T-cell (primary cell): ENCODE measurements at regions not wholly inside any gene's neighbourhood (a gene's known extent, or its start where the extent isn't known, plus 50 kb on each side); places are given as distances from the start of the nearest gene placed in this dataset.

Source experiments
- ATAC-seq, 4 experiments: fragments of 200-7000 bp in 3 of 4; fragments of 150-1000 bp in 1 of 4; cut with Tn5 transposase; replicated peaks in 1 of 4; 1 replicate in 3 of 4; 2 replicates in 1 of 4; pipeline ENCODE4 v1.10.0; 2021; ENCODE audit warnings: moderate library complexity in 3 of 4, mild to moderate bottlenecking in 2 of 4, moderate number of reproducible peaks in 1 of 4
- CTCF ChIA-PET, 2 donors: fragments of 300-600 bp; sonication (Branson Sonifier 250); formaldehyde crosslinking; loops; one replicate each; lab custom pipeline; 2022; ENCODE audit warnings: antibody characterized with exemption in 2 of 2; lab: Charles Lee
- POLR2A ChIA-PET, 2 donors: fragments of 300-600 bp; sonication (Branson Sonifier 250); formaldehyde crosslinking; loops; one replicate each; lab custom pipeline; 2022; ENCODE audit warnings: antibody characterized with exemption in 2 of 2; lab: Charles Lee
- DNase-seq, 35 experiments: peaks; one replicate each; pipeline versions ENCODE4 v3.0.0 to v3.0.0-alpha.2; 2013 to 2023
- H3K27ac ChIP-seq: one replicate; pipeline ENCODE4 v1.5.1; 2013; ENCODE audit warnings: low read length
- H3K27me3 ChIP-seq, 2 experiments: replicated peaks in 1 of 2; 1 replicate in 1 of 2; 2 replicates in 1 of 2; pipeline versions ENCODE4 v1.6.1 to v1.7.0; 2013; ENCODE audit warnings: low read length in 1 of 2, mixed read lengths in 1 of 2; ENCODE audit not compliant: control insufficient read depth in 2 of 2, insufficient read depth in 2 of 2; ENCODE audit errors: extremely low read depth in 1 of 2
- H3K36me3 ChIP-seq, 2 donors: 1 replicate in 1 of 2; 2 replicates in 1 of 2; pipeline versions ENCODE4 v1.6.1 to v1.7.0; 2013; ENCODE audit warnings: low read length in 1 of 2; ENCODE audit not compliant: control insufficient read depth in 2 of 2, insufficient read depth in 1 of 2; ENCODE audit errors: extremely low read depth in 1 of 2
- H3K4me1 ChIP-seq, 2 experiments: 1 replicate in 1 of 2; 2 replicates in 1 of 2; pipeline versions ENCODE4 v1.6.1 to v1.7.0; 2013; ENCODE audit warnings: low read length in 2 of 2, mixed read lengths in 1 of 2; ENCODE audit not compliant: insufficient read depth in 2 of 2, control insufficient read depth in 1 of 2; ENCODE audit errors: extremely low read depth in 1 of 2
- H3K4me3 ChIP-seq, 2 donors: 1 replicate in 1 of 2; 2 replicates in 1 of 2; pipeline versions ENCODE4 v1.5.1 to v1.7.0; 2013; ENCODE audit warnings: mild to moderate bottlenecking in 2 of 2, low read length in 1 of 2, moderate library complexity in 1 of 2; ENCODE audit not compliant: control insufficient read depth in 1 of 2; ENCODE audit errors: extremely low read depth in 1 of 2
- H3K9me3 ChIP-seq: 2 replicates; pipeline ENCODE4 v1.7.0; 2013
- H3K27ac Mint-ChIP-seq, 2 donors: one replicate each; pipeline ENCODE4 v1.8.0; 2020 to 2021; ENCODE audit warnings: mild to moderate bottlenecking in 2 of 2, mixed read lengths in 2 of 2
- H3K27me3 Mint-ChIP-seq, 2 donors: one replicate each; pipeline ENCODE4 v1.8.0; 2021 to 2022; ENCODE audit warnings: mixed read lengths in 2 of 2
- H3K36me3 Mint-ChIP-seq: one replicate; pipeline ENCODE4 v1.8.0; 2021; ENCODE audit warnings: mixed read lengths
- H3K4me1 Mint-ChIP-seq, 3 donors: one replicate each; pipeline ENCODE4 v1.8.0; 2020 to 2022; ENCODE audit warnings: mixed read lengths in 3 of 3, mild to moderate bottlenecking in 1 of 3
- H3K4me3 Mint-ChIP-seq, 3 donors: one replicate each; pipeline ENCODE4 v1.8.0; 2020 to 2022; ENCODE audit warnings: mild to moderate bottlenecking in 3 of 3, mixed read lengths in 3 of 3, moderate library complexity in 3 of 3
- H3K9me3 Mint-ChIP-seq, 3 donors: one replicate each; pipeline ENCODE4 v1.8.0; 2020 to 2022; ENCODE audit warnings: mixed read lengths in 3 of 3
- WGBS: methylation state at CpG from one replicate; pipeline ENCODE4 v1.1.5; 2013; ENCODE audit warnings: missing lambda C conversion rate; ENCODE audit not compliant: insufficient coverage; 5-methylcytosine and 5-hydroxymethylcytosine counted together

DNA sequence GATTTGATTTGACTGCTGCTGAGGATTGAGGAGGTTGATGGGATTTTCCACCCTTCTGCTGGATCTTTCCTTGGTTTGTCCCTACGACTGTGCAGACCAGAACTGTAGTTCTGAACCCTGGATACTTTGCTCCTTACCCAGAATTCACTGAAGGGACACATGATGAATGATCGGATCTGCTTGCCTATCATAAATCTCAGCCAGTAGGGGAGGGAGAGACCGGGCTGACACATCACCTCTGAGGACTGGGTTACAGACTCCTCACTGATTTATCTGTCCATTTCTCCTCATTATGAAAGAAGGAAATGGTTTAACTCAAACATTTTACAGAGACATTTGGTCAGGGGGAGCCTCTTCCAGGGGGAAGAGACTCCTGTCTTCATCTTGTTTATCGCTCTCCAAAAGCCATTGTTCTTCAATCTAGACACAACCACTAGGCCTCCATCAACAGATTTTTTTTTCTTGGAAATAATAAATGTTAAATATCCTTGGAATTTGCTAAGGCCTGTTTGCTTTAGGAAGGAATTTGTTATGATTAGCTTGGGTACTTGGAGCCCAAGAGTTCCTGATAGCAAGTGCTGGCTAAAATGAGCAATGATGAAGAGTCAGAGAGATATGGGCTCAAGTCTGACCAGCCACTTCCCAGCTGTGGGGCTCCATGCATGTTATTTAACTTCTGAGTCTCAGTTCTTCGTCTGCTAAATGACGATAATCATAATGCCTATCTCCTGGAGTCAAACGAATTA, 925.5 kb downstream of the SLC4A3 start:
- ChIA-PET CTCF (no interaction called here), POLR2A (no interaction called here)
- 33% methylated on average over 3 of the region's 7 CpGs for WGBS
- Histone ChIP-seq H3K27ac (no peak overlapping the region), H3K9me3 (no peaks in the 10 kb centered on the region), H3K27me3 (no peaks in the 10 kb centered on the region), H3K4me3 (no peak overlapping the region), H3K36me3 (no peaks in the 10 kb centered on the region), H3K4me1 (no peaks in the 10 kb centered on the region)
- Mint-ChIP-seq H3K36me3 (no peaks in the 10 kb centered on the region), H3K4me3 (no peak overlapping the region), H3K9me3 (no peaks in the 10 kb centered on the region), H3K27ac (no peak overlapping the region), H3K27me3 (peaks cover 0 to 3% of the 10 kb centered on the region in 2 donors), H3K4me1 (no peaks in the 10 kb centered on the region)
- no peak for DNase-seq
- ATAC-seq = no peak

DNA sequence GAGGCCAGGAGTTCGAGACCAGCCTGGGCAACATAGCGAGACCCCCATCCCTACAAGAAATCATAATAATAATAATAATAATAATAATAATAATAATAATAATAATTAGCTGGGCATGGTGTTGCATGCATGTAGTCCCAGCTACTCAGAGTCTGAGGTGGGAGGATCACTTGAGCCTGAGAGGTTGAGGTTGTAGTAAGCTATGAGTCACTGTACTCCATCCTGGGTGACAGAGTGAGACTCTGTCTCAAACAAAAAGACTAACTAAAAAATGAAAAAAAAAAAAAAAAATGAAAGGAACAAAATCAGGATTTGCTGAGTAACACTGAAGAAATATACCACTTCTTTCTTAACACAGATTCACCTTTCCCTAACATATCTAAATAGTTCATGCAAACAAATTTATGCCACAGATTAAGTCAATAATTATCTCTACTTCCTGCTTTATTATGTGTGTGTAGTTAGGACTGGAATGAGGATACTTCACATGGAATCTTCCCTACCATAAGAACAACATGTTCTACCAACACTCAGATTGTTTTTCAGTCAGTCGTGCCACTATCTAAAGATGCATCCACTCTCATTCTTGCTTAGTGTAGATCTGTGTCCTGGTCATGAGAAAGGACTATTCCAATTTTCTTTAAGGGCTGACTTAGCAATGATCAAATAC, 928.7 kb downstream of the SLC4A3 start:
- peaks cover 0 to 4% of the 10 kb centered on the region in 2 experiments for H3K27me3 ChIP-seq
- no peaks in the 10 kb centered on the region for H3K4me1 Mint-ChIP-seq
- H3K4me3 Mint-ChIP-seq = no peak overlapping the region
- H3K27me3 Mint-ChIP-seq = peaks cover 0 to 3% of the 10 kb centered on the region in 2 donors
- no peak for ATAC-seq
- no peak overlapping the region for H3K27ac Mint-ChIP-seq
- no peaks in the 10 kb centered on the region for H3K9me3 ChIP-seq
- no peaks in the 10 kb centered on the region for H3K36me3 ChIP-seq
- ChIA-PET CTCF (interaction anchor here in 1 of 2 donors (0.6 kb wide), 1 partner anchor 109 kb away, joined by 4 read pairs; no protein-coding TSS in a partner anchor), POLR2A (no interaction called here)
- no CpG with 5 or more reads among the region's 3 CpGs for whole genome bisulfite sequencing
- DNase-seq = no peak
- peaks cover 0 to 5% (median 4%) of the 10 kb centered on the region in 3 donors for H3K9me3 Mint-ChIP-seq
- no peak overlapping the region for H3K27ac ChIP-seq
- H3K36me3 Mint-ChIP-seq = no peaks in the 10 kb centered on the region
- no peak overlapping the region for H3K4me3 ChIP-seq
- H3K4me1 ChIP-seq = no peaks in the 10 kb centered on the region

DNA sequence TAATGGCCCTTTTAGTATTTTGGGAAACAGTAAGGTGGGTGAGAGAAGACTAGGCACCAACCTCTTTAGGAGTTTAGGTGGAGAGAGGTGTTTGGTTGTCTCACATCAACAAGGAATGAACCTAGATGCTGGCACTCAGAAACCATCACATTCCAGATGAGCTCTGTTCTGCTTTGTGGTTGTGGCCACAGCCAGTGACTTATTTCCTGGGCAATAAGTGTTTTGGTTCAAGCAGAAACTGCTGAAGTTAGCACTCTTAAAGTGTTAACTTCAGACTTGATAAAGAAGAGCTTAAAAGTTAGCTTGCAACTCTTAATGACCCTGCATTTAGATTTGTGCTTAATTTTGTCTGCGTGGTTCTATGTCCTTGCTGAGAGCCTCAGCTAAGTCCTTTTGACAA, 929.2 kb downstream of the SLC4A3 start:
- Mint-ChIP-seq H3K36me3 (no peaks in the 10 kb centered on the region), H3K27me3 (peaks cover 0 to 3% of the 10 kb centered on the region in 2 donors), H3K4me1 (no peaks in the 10 kb centered on the region), H3K9me3 (peaks cover 0 to 5% (median 4%) of the 10 kb centered on the region in 3 donors), H3K4me3 (no peak overlapping the region), H3K27ac (no peak overlapping the region)
- H3K27me3 ChIP-seq = peaks cover 0 to 4% of the 10 kb centered on the region in 2 experiments
- DNase-seq = no peak
- no peaks in the 10 kb centered on the region for H3K36me3 ChIP-seq
- H3K9me3 ChIP-seq = no peaks in the 10 kb centered on the region
- ChIA-PET POLR2A (no interaction called here), CTCF (interaction anchor here in 1 of 2 donors (0.6 kb wide), 1 partner anchor 110 kb away, joined by 4 read pairs; no protein-coding TSS in a partner anchor)
- H3K27ac ChIP-seq = no peak overlapping the region
- no peak for ATAC-seq
- H3K4me1 ChIP-seq = no peaks in the 10 kb centered on the region
- 55% methylated on average over 1 of the region's 1 CpG for WGBS
- H3K4me3 ChIP-seq = no peak overlapping the region

DNA sequence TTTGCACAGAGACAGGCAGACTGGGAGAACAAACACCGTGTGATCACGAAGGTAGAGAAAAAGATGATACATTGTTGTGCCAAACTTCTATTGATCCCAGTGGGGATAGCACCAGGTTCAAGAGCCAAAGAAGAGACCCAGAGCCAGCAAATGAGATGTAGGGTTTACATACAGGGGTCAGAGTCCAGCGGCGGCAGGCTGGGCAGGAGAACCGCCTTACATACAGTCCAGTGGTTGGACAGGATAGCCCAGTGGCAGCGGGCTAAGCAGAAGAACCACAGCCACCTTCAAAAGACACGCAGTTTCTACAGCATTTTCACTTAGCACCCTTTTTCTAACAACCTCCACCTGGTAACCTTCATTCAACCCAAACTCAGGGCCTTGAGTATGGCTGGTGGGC, 932.8 kb downstream of the SLC4A3 start:
- Histone ChIP-seq H3K36me3 (no peaks in the 10 kb centered on the region), H3K27me3 (peaks cover 0 to 4% of the 10 kb centered on the region in 2 experiments), H3K4me3 (no peak overlapping the region), H3K9me3 (no peaks in the 10 kb centered on the region), H3K27ac (no peak overlapping the region), H3K4me1 (no peaks in the 10 kb centered on the region)
- DNase-seq (no peak), ATAC-seq (no peak)
- CTCF ChIA-PET = no interaction called here
- 89% methylated on average over 7 of the region's 7 CpGs for WGBS
- Mint-ChIP-seq H3K36me3 (no peaks in the 10 kb centered on the region), H3K9me3 (peaks cover 0 to 5% (median 4%) of the 10 kb centered on the region in 3 donors), H3K27me3 (no peaks in the 10 kb centered on the region), H3K4me3 (no peak overlapping the region), H3K27ac (no peak overlapping the region), H3K4me1 (no peaks in the 10 kb centered on the region)
- POLR2A ChIA-PET = no interaction called here

DNA sequence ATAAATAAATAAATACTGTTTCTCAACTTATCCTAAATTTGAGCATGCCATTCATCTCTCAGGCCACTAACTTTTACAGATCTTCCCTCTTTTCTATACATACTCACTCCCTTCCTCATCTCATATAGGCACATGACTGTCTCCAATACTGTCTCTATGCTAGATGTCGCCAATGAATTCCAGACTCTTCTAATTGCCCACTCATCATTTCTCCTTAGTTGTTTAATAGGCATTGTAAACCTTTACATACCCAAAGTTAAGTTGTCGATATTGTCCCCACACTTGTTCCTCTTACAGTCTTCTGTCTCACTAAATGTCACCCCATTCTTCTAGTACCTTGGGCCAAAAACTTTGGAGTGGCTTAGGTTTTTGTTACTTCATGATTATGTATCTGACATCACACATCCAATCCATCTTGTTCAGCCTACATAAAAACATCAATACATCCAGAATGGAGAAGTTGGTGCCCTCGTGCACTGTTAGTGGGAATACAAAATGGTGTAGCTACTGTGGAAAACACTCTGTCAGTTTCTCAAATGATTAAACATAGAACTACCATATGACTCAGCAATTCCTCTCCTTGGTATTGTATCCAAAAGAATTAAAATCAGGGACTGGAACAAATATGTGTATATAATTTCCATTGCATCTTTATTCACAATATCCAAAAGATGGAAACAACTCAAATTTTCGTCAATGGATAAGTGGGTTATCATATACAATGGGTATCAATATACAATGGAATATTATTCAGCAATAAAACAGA, 935.1 kb downstream of the SLC4A3 start:
- peaks cover 0 to 5% (median 4%) of the 10 kb centered on the region in 3 donors for H3K9me3 Mint-ChIP-seq
- no peak overlapping the region for H3K27ac Mint-ChIP-seq
- ATAC-seq (no peak), DNase-seq (no peak)
- no peaks in the 10 kb centered on the region for H3K27me3 Mint-ChIP-seq
- no CpG with 5 or more reads among the region's 4 CpGs for WGBS
- ChIA-PET POLR2A (no interaction called here), CTCF (no interaction called here)
- Histone ChIP-seq H3K9me3 (no peaks in the 10 kb centered on the region), H3K4me3 (no peak overlapping the region), H3K36me3 (no peaks in the 10 kb centered on the region), H3K4me1 (no peaks in the 10 kb centered on the region), H3K27me3 (peaks cover 0 to 4% of the 10 kb centered on the region in 2 experiments), H3K27ac (no peak overlapping the region)
- no peaks in the 10 kb centered on the region for H3K4me1 Mint-ChIP-seq
- no peak overlapping the region for H3K4me3 Mint-ChIP-seq
- H3K36me3 Mint-ChIP-seq = no peaks in the 10 kb centered on the region

DNA sequence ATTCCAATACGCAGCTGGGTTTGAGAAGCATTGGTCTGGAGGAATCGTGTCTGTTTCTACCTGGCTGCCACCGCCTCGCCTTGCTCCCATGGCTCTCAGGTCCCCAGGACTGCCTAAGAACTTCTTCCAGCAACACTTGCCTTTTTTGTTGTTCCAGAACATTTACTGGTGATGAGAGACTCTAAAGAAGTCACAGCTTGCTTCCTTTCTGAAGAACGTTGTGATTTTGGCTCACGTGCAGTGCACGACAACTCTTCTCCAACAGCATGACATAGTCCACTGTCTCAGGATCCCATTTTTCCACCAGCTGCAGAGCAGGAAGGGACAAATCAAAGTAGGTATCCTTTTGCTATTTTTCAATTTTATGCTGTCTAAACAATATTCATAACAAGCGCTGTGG, 940.9 kb downstream of the SLC4A3 start:
- DNase-seq = no peak
- Histone ChIP-seq H3K27ac (no peak overlapping the region), H3K4me3 (no peak overlapping the region), H3K36me3 (no peaks in the 10 kb centered on the region), H3K27me3 (no peaks in the 10 kb centered on the region), H3K9me3 (no peaks in the 10 kb centered on the region), H3K4me1 (no peaks in the 10 kb centered on the region)
- Mint-ChIP-seq H3K4me1 (no peaks in the 10 kb centered on the region), H3K9me3 (peaks cover 0 to 8% (median 0%) of the 10 kb centered on the region in 3 donors), H3K4me3 (no peak overlapping the region), H3K36me3 (no peaks in the 10 kb centered on the region), H3K27me3 (no peaks in the 10 kb centered on the region), H3K27ac (no peak overlapping the region)
- ChIA-PET CTCF (no interaction called here), POLR2A (no interaction called here)
- no peak for ATAC-seq
- WGBS = 93% methylated on average over 7 of the region's 8 CpGs
